ENCODE measurements at regions not wholly inside any gene's neighbourhood (a gene's known extent, or its start where the extent isn't known, plus 50 kb on each side); places are given as distances from the start of the nearest gene placed in this dataset.

DNA sequence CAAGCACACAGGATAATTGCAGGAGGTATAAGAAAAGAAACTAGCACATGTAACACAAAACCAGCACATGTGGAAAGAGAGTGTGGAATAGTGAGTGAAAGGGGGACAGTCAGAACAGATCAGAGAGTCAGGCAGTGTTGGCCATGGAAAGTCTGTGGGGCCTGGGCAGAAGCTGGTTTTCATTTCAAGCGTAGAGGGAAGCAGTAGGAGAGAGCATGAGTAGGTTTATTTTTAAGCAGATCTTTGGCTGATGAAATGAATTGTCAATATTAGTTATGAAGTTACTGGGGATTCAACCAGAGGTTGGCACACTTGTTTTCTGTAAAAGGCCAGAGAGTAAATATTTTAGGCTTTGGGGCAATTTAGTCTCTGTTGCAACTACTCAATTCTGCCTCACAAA is 283.1 kb downstream of the SMARCA2 start:
- H3K9me3 ChIP-seq (ENCODE audit: insufficient read depth, low read length) = peaks cover 4% of the 10 kb centered on the region; the same call in 1 of the 2 replicates
- H2AFZ ChIP-seq (ENCODE audit: low read depth, low read length) = peak overlapping the region; percentile 72; the same call in 1 of the 2 replicates
- no peak for TF ChIP-seq EZH2phosphoT487 (IDR thresholded peaks at IDR 0.05; ENCODE audit: low read depth)
- TF ChIP-seq, protein P1, sequence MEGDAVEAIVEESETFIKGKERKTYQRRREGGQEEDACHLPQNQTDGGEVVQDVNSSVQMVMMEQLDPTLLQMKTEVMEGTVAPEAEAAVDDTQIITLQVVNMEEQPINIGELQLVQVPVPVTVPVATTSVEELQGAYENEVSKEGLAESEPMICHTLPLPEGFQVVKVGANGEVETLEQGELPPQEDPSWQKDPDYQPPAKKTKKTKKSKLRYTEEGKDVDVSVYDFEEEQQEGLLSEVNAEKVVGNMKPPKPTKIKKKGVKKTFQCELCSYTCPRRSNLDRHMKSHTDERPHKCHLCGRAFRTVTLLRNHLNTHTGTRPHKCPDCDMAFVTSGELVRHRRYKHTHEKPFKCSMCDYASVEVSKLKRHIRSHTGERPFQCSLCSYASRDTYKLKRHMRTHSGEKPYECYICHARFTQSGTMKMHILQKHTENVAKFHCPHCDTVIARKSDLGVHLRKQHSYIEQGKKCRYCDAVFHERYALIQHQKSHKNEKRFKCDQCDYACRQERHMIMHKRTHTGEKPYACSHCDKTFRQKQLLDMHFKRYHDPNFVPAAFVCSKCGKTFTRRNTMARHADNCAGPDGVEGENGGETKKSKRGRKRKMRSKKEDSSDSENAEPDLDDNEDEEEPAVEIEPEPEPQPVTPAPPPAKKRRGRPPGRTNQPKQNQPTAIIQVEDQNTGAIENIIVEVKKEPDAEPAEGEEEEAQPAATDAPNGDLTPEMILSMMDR (IDR thresholded peaks at IDR 0.05; ENCODE audit: low read depth, low read length) = no peak
- peaks cover 23% of the 10 kb centered on the region for H3K4me1 ChIP-seq (ENCODE audit: low read length)
- no peaks in the 10 kb centered on the region for H3K79me2 ChIP-seq (ENCODE audit: low read length)
- H3K27me3 ChIP-seq (ENCODE audit: low read depth, low read length) = no peaks in the 10 kb centered on the region
- H3K27ac ChIP-seq (ENCODE audit: low read length) = peak overlapping the region; percentile 69
- no peaks in the 10 kb centered on the region for H4K20me1 ChIP-seq (ENCODE audit: insufficient read depth, low read length)
- no peak overlapping the region for H3K4me3 ChIP-seq (ENCODE audit: low read length)
- 0 out of 2 replicates have a peak overlapping the region, but pooled peaks have one; percentile 17 for H3K9ac ChIP-seq (ENCODE audit: low read length)
- H3K36me3 ChIP-seq (replicated peaks; ENCODE audit: low read depth, low read length) = peaks cover 4% of the 10 kb centered on the region
- H3K4me2 ChIP-seq (ENCODE audit: low read length) = peak overlapping the region; percentile 58

DNA sequence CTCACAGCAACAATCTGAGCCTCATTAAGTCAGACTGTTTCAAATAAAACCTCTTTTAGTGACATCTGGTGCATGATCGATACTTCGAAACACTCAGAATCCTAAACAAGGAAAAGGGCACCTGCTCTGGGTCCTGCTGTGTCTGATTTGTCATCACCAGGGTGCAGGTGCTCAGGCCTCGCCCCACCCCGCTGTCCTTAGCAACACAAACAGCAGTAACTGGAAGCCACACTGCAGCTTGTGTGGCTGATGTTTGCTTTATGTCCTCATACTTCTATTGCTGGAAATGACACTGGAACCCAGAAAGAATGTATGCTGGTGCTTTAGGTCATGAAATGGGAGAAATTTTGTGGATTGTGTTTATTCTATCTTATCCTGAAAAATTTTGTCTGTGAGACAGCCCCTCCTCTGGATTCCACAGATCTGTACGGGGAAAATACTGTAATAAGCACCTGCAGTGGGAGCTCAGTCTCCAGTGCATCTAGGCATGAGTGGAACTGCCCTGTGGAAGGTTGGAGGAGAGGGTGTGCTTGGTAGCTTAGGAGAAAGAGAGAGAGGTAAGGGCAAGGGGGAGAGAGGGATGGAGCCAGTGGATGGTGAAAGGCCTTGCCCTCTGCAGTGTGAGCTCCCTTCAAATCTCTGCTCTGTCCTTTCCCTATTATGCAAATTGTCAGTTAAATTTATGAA is 284.2 kb downstream of the SMARCA2 start:
- H3K4me1 ChIP-seq (ENCODE audit: low read length) = peaks cover 23% of the 10 kb centered on the region
- no peaks in the 10 kb centered on the region for H3K27me3 ChIP-seq (ENCODE audit: low read depth, low read length)
- H3K27ac ChIP-seq (ENCODE audit: low read length) = peak overlapping the region; percentile 69
- H2AFZ ChIP-seq (ENCODE audit: low read depth, low read length) = peak overlapping the region; percentile 72
- TF ChIP-seq EZH2phosphoT487 (IDR thresholded peaks at IDR 0.05; ENCODE audit: low read depth) = no peak
- TF ChIP-seq, protein P1 (IDR thresholded peaks at IDR 0.05; ENCODE audit: low read depth, low read length) = no peak
- no peaks in the 10 kb centered on the region for H4K20me1 ChIP-seq (ENCODE audit: insufficient read depth, low read length)
- H3K36me3 ChIP-seq (replicated peaks; ENCODE audit: low read depth, low read length) = peaks cover 4% of the 10 kb centered on the region
- H3K9me3 ChIP-seq (ENCODE audit: insufficient read depth, low read length) = peaks cover 4% of the 10 kb centered on the region; the same call in 1 of the 2 replicates
- peak overlapping the region; percentile 17; the same call in 1 of the 2 replicates for H3K9ac ChIP-seq (ENCODE audit: low read length)
- H3K79me2 ChIP-seq (ENCODE audit: low read length) = no peaks in the 10 kb centered on the region
- H3K4me3 ChIP-seq (ENCODE audit: low read length) = peak overlapping the region; percentile 12; the same call in 1 of the 2 replicates
- H3K4me2 ChIP-seq (ENCODE audit: low read length) = peak overlapping the region; percentile 58

DNA sequence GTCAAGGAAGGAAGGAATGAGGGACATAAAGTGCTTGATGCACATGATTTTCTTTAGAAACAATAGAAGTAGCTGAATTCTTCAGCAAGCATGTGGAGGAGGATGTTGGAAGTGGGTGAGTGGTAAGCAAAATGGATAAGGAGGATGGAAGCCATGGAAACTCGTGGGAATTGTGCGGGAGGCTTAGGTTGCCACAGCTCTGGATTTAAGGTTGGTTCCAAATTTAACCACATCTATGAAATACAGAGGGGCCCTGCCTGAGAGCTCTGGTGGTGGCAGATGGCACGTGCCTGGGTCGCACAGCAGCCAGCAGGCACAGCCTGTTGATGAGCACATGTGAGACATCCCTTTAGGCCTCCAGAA is 284.7 kb downstream of the SMARCA2 start:
- no peaks in the 10 kb centered on the region for H3K27me3 ChIP-seq (ENCODE audit: low read depth, low read length)
- peaks cover 4% of the 10 kb centered on the region for H3K36me3 ChIP-seq (replicated peaks; ENCODE audit: low read depth, low read length)
- H4K20me1 ChIP-seq (ENCODE audit: insufficient read depth, low read length) = no peaks in the 10 kb centered on the region
- H3K79me2 ChIP-seq (ENCODE audit: low read length) = no peaks in the 10 kb centered on the region
- peaks cover 4% of the 10 kb centered on the region; the same call in 1 of the 2 replicates for H3K9me3 ChIP-seq (ENCODE audit: insufficient read depth, low read length)
- H3K4me3 ChIP-seq (ENCODE audit: low read length) = no peak overlapping the region
- 0 out of 2 replicates have a peak overlapping the region, but pooled peaks have one; percentile 69 for H3K27ac ChIP-seq (ENCODE audit: low read length)
- H2AFZ ChIP-seq (ENCODE audit: low read depth, low read length) = 0 out of 2 replicates have a peak overlapping the region, but pooled peaks have one; percentile 72
- TF ChIP-seq EZH2phosphoT487 (IDR thresholded peaks at IDR 0.05; ENCODE audit: low read depth) = no peak
- TF ChIP-seq, protein P1 (IDR thresholded peaks at IDR 0.05; ENCODE audit: low read depth, low read length) = no peak
- no peak overlapping the region for H3K4me2 ChIP-seq (ENCODE audit: low read length)
- H3K4me1 ChIP-seq (ENCODE audit: low read length) = peaks cover 23% of the 10 kb centered on the region
- H3K9ac ChIP-seq (ENCODE audit: low read length) = no peak overlapping the region

DNA sequence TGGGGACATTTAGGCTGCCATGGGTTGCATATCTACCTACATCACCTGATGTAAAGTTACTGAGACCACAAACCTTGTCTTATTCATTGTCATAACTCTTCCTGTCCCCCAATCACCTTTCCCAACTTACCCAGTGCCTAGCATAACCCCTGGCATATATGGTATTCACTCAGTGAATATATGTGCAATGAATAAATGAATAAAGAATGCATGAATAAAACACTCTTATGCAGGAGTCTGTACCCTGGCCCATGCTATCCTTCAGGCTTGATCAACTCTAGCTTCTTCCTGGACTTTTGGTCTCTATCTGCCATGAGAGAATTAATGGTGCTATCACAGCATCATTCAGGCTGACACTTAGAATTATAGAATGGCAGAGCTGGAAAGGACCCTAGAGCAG is 285.2 kb downstream of the SMARCA2 start:
- no peaks in the 10 kb centered on the region for H4K20me1 ChIP-seq (ENCODE audit: insufficient read depth, low read length)
- H2AFZ ChIP-seq (ENCODE audit: low read depth, low read length) = no peak overlapping the region
- H3K9me3 ChIP-seq (ENCODE audit: insufficient read depth, low read length) = peaks cover 4% of the 10 kb centered on the region; the same call in 1 of the 2 replicates
- H3K79me2 ChIP-seq (ENCODE audit: low read length) = no peaks in the 10 kb centered on the region
- no peak overlapping the region for H3K4me2 ChIP-seq (ENCODE audit: low read length)
- no peaks in the 10 kb centered on the region for H3K27me3 ChIP-seq (ENCODE audit: low read depth, low read length)
- TF ChIP-seq, protein P1 (IDR thresholded peaks at IDR 0.05; ENCODE audit: low read depth, low read length) = no peak
- TF ChIP-seq EZH2phosphoT487 (IDR thresholded peaks at IDR 0.05; ENCODE audit: low read depth) = no peak
- H3K9ac ChIP-seq (ENCODE audit: low read length) = no peak overlapping the region
- H3K4me1 ChIP-seq (ENCODE audit: low read length) = peaks cover 23% of the 10 kb centered on the region
- H3K36me3 ChIP-seq (replicated peaks; ENCODE audit: low read depth, low read length) = peaks cover 4% of the 10 kb centered on the region
- no peak overlapping the region for H3K27ac ChIP-seq (ENCODE audit: low read length)
- H3K4me3 ChIP-seq (ENCODE audit: low read length) = no peak overlapping the region

All from OCI-LY3 (cell line).